ENCODE measurements at regions not wholly inside any gene's neighbourhood (a gene's known extent, or its start where the extent isn't known, plus 50 kb on each side); places are given as distances from the start of the nearest gene placed in this dataset.

- H3K4me3 ChIP-seq: no peak overlapping the region
- 73 to 84% (median 74%) methylated on average over 5 of the region's 5 CpGs for WGBS, 3 donors
- no peak for DNase-seq
- no peaks in the 10 kb centered on the region for H3K36me3 ChIP-seq
- H3K4me1 ChIP-seq (ENCODE audit: insufficient read depth): no peaks in the 10 kb centered on the region
- no peaks in the 10 kb centered on the region for H3K9me3 ChIP-seq
- H3K27me3 ChIP-seq: no peaks in the 10 kb centered on the region
- intact Hi-C loops (cut with DNase I): no loop called here
- TF ChIP-seq POLR2A (IDR thresholded peaks at IDR 0.05): no peak
- TF ChIP-seq, protein P1, sequence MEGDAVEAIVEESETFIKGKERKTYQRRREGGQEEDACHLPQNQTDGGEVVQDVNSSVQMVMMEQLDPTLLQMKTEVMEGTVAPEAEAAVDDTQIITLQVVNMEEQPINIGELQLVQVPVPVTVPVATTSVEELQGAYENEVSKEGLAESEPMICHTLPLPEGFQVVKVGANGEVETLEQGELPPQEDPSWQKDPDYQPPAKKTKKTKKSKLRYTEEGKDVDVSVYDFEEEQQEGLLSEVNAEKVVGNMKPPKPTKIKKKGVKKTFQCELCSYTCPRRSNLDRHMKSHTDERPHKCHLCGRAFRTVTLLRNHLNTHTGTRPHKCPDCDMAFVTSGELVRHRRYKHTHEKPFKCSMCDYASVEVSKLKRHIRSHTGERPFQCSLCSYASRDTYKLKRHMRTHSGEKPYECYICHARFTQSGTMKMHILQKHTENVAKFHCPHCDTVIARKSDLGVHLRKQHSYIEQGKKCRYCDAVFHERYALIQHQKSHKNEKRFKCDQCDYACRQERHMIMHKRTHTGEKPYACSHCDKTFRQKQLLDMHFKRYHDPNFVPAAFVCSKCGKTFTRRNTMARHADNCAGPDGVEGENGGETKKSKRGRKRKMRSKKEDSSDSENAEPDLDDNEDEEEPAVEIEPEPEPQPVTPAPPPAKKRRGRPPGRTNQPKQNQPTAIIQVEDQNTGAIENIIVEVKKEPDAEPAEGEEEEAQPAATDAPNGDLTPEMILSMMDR (IDR thresholded peaks at IDR 0.05): no peak
- H3K27ac ChIP-seq: no peak overlapping the region
Measured at GRCh38 chr21:32184065-32184464, 94.8 kb downstream of the MIS18A start.

DNA sequence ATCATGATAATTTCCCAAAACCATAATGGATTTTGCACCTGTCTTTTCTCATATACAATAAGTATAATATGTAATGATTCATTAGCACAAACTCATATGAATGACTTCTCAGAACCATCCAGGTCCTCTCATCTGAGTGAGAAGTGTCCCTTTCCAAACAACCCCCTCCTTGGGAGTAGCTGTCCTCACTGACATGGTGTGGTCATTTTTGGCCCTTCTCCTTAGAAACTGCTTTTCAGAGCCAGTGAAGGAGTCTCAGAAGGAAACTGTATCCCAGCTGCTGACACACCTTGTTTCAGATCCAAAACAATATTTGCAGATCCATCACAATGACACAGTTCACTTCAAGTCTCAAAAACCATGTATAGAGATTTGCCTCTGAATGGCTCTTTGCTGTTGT is 95.5 kb downstream of the MIS18A start:
- TF ChIP-seq EP300 (IDR thresholded peaks at IDR 0.05): no peak
- no peak for TF ChIP-seq POLR2A (IDR thresholded peaks at IDR 0.05)
- TF ChIP-seq, protein P1 (IDR thresholded peaks at IDR 0.05): no peak
- H3K27ac ChIP-seq: no peak overlapping the region
- H3K27me3 ChIP-seq: no peaks in the 10 kb centered on the region
- no peaks in the 10 kb centered on the region for H3K4me1 ChIP-seq (ENCODE audit: insufficient read depth)
- H3K9me3 ChIP-seq: no peaks in the 10 kb centered on the region
- intact Hi-C loops (cut with DNase I): no loop called here
- H3K36me3 ChIP-seq: no peaks in the 10 kb centered on the region
- DNase-seq: no peak
- H3K4me3 ChIP-seq: no peak overlapping the region

DNA sequence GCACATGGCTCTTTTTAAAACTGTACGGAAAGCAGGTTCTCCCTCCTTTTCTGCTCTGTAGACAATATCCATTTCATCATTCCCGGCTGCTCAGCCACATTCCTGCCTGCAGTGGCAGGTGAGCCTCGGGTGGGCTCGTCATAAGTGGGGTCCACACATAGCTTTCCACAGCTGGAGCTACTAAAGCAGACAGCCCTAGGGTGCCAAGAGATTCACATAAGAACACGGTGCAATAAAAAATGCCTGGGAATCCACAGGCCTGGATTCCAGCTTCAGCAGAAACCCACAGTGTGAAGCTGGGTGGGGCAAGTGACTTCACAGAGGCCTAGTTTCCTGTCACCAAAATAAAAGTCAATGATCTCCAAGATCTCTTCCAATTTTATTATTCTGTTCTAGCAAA is 96.4 kb downstream of the MIS18A start:
- TF ChIP-seq, protein P1 (IDR thresholded peaks at IDR 0.05): no peak
- TF ChIP-seq EP300 (IDR thresholded peaks at IDR 0.05): no peak
- H3K27ac ChIP-seq: no peak overlapping the region
- DNase-seq: no peak
- H3K36me3 ChIP-seq: no peaks in the 10 kb centered on the region
- no peak overlapping the region for H3K4me3 ChIP-seq
- no peaks in the 10 kb centered on the region for H3K4me1 ChIP-seq (ENCODE audit: insufficient read depth)
- WGBS, 3 donors: 74 to 90% (median 86%) methylated on average over 5 of the region's 5 CpGs
- H3K27me3 ChIP-seq: no peaks in the 10 kb centered on the region
- H3K9me3 ChIP-seq: no peaks in the 10 kb centered on the region
- intact Hi-C loops (cut with DNase I): no loop called here

- no peaks in the 10 kb centered on the region for H3K27me3 ChIP-seq
- no peak overlapping the region for H3K4me3 ChIP-seq
- no peaks in the 10 kb centered on the region for H3K9me3 ChIP-seq
- no peaks in the 10 kb centered on the region for H3K36me3 ChIP-seq
- WGBS, 3 donors: 92 to 100% (median 100%) methylated on average over 1 of the region's 1 CpG
- TF ChIP-seq, protein P1 (IDR thresholded peaks at IDR 0.05): no peak
- TF ChIP-seq EP300 (IDR thresholded peaks at IDR 0.05) (no peak), POLR2A (IDR thresholded peaks at IDR 0.05) (no peak)
- intact Hi-C loops (cut with DNase I): no loop called here
- no peak overlapping the region for H3K27ac ChIP-seq
- no peak for DNase-seq
- H3K4me1 ChIP-seq (ENCODE audit: insufficient read depth): no peaks in the 10 kb centered on the region
Measured at GRCh38 chr21:32181457-32181856, 97.4 kb downstream of the MIS18A start.

DNA sequence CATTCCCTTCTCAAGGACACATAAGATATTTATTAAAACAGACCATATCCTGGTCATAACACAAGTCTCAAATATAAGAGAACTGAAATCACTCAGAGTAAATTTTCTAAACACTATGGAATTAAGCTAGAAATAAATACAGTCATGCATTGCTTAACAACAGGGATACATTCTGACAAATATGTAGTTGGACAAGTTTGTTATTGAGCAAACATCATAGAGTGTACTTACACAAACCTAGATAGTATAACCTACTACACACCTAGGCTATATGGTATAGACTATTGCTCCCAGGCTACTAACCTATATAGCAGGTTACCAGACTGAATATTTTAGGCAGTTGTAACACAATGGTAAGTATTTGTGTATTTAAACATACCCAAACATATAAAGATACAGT is 104.0 kb downstream of the MIS18A start:
- TF ChIP-seq, protein P1 (IDR thresholded peaks at IDR 0.05): no peak
- Histone ChIP-seq H3K4me1 (ENCODE audit: insufficient read depth) (no peaks in the 10 kb centered on the region), H3K27ac (no peak overlapping the region), H3K9me3 (no peaks in the 10 kb centered on the region), H3K4me3 (no peak overlapping the region), H3K27me3 (no peaks in the 10 kb centered on the region), H3K36me3 (no peaks in the 10 kb centered on the region)
- no peak for DNase-seq
- intact Hi-C loops (cut with DNase I): no loop called here

Data from ovary (tissue), 7 donors.